Dendritic cell treated with granulocyte-macrophage colony-stimulating factor and Interleukin-4, amounts not matched to agents 40 ng/mL and 50 ng/mL, for 4 days (primary cell): ENCODE measurements at regions not wholly inside any gene's neighbourhood (a gene's known extent, or its start where the extent isn't known, plus 50 kb on each side); places are given as distances from the start of the nearest gene placed in this dataset.
A peak's percentile ranks its signal among the peaks of the same experiment; 100 is the strongest.

ENCODE experiments used
- H3K27ac Mint-ChIP-seq: one replicate; pipeline ENCODE4 v1.8.0; 2022; ENCODE audit warnings: mild to moderate bottlenecking, mixed read lengths
- H3K27me3 Mint-ChIP-seq: one replicate; pipeline ENCODE4 v1.8.0; 2022; ENCODE audit warnings: mild to moderate bottlenecking, mixed read lengths
- H3K36me3 Mint-ChIP-seq: one replicate; pipeline ENCODE4 v1.8.0; 2022; ENCODE audit warnings: low read depth, mixed read lengths
- H3K4me1 Mint-ChIP-seq: one replicate; pipeline ENCODE4 v1.8.0; 2022; ENCODE audit warnings: low read depth, mixed read lengths
- H3K4me3 Mint-ChIP-seq: one replicate; pipeline ENCODE4 v1.8.0; 2022; ENCODE audit warnings: mild to moderate bottlenecking, moderate library complexity, mixed read lengths
- H3K9me3 Mint-ChIP-seq: one replicate; pipeline ENCODE4 v1.8.0; 2022; ENCODE audit warnings: mixed read lengths
- intact Hi-C: fragments of 100-400 bp; cut with micrococcal nuclease; formaldehyde crosslinking; loops from one replicate; pipeline ENCODE4 v1.15.0; 2022

DNA sequence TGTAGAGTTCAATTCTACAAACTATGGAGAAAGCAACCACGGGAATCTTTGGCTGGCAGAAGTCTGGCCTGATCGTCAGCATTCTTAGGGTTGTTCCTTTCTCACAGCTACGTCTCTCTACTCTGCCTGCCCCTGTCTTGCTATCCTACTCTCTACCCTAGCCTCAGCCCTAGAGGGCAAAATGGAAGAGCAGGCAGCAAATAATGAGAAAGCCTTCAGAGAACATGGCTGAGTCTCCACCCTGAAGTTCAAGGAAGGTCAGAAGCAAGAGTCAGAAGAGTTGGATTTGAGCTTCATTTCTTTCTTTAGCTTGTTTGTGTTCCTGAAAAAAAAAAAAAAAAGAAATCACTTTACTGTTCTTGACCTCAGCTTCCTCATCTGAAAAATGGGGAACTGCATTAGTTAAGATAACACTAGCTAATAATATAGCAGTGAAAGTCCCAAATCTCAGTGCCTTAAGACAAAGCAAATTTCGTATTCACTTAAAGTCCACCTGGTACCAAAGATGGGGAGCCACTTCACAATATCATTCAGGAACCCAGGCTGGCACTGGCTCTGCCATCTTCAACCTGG, 50.2 kb upstream of the CCND2 start:
- H3K27me3 Mint-ChIP-seq: peaks cover 84% of the 10 kb centered on the region
- no peak overlapping the region for H3K4me3 Mint-ChIP-seq
- H3K4me1 Mint-ChIP-seq: peaks cover 45% of the 10 kb centered on the region
- no peaks in the 10 kb centered on the region for H3K9me3 Mint-ChIP-seq
- intact Hi-C loops: loop anchor here (1.0 kb wide), 1 partner anchor 8 kb away; no protein-coding TSS in a partner anchor
- no peaks in the 10 kb centered on the region for H3K36me3 Mint-ChIP-seq
- H3K27ac Mint-ChIP-seq: no peak overlapping the region

DNA sequence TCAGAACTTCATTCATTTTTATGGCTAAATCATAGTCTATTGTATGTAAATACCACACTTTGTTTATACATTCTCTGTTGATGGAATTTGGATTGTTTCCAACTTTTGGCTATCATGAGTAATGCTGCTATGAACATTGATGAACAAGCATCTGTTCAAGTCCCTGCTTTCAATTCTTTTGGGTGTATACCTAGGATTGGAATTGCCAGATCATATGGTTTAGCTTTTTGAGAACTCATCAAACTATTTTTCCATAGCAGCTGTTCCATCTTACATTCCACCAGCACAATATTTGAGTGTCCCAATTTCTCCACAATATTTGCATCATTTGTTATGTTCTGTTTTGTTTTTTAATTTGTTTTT, 52.3 kb upstream of the CCND2 start:
- Mint-ChIP-seq H3K27ac (no peak overlapping the region), H3K27me3 (peaks cover 81% of the 10 kb centered on the region), H3K36me3 (no peaks in the 10 kb centered on the region), H3K4me1 (peaks cover 53% of the 10 kb centered on the region), H3K9me3 (no peaks in the 10 kb centered on the region), H3K4me3 (no peak overlapping the region)
- intact Hi-C loops: no loop called here

DNA sequence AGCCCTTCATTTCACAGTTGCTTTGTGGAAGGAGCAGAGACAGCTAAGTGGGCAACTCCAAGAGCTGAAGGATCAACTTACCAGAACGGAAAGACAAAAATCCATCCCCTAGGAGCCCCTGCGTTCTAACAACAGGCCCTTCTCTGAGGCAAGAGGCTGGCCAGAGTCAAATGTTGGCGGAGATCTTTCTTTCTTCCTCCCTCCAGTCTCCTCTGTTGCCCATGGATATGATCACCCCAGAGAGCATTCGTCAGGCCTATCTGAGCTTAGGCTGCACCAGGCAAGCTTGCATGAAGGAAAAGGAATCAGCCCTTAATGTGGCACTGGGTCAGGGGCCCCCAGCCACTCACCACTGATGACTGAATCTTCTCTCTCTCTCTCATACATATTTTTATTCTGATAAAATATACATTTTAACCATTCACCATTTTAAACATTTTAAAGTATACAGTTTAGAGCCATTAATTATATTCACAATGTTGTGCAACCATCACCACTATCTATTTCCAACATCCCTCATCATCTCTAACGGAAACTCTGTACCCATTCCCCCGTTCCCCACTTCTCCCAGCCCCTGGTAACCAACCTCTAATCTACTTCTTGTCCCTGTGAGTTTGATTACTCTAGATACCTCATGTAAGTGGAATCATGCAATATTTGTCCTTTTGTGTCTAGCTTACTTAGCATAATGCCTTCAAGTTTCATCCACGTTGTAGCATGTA, 52.9 kb upstream of the CCND2 start:
- H3K4me3 Mint-ChIP-seq: no peak overlapping the region
- H3K9me3 Mint-ChIP-seq: no peaks in the 10 kb centered on the region
- peaks cover 80% of the 10 kb centered on the region for H3K27me3 Mint-ChIP-seq
- intact Hi-C loops: no loop called here
- H3K27ac Mint-ChIP-seq: no peak overlapping the region
- peaks cover 54% of the 10 kb centered on the region for H3K4me1 Mint-ChIP-seq
- no peaks in the 10 kb centered on the region for H3K36me3 Mint-ChIP-seq

DNA sequence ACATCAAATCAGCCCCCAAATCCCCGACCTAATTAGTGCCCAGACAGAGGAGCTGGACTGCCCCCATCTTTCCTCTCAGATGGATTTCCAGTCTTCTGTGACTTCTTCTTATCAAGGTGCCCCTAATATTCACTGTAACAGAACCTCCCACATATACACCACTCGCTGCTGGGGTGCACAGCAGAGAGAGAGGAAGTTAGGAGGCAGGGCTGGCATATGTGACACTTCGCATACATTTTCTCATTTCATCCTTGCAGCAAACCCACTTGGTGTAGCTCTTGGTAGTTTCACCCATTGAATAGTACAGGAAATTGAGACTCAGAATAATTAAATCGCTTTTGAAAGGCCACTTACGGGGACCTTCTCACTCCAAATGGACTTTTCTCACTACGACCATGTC, 56.5 kb upstream of the CCND2 start:
- peaks cover 87% of the 10 kb centered on the region for H3K27me3 Mint-ChIP-seq
- no peak overlapping the region for H3K4me3 Mint-ChIP-seq
- H3K4me1 Mint-ChIP-seq: peaks cover 64% of the 10 kb centered on the region
- H3K36me3 Mint-ChIP-seq: no peaks in the 10 kb centered on the region
- intact Hi-C loops: loop anchor here (5.0 to 10.0 kb wide), 2 partner anchors 62 to 110 kb away; no protein-coding TSS in a partner anchor
- no peak overlapping the region for H3K27ac Mint-ChIP-seq
- H3K9me3 Mint-ChIP-seq: no peaks in the 10 kb centered on the region

DNA sequence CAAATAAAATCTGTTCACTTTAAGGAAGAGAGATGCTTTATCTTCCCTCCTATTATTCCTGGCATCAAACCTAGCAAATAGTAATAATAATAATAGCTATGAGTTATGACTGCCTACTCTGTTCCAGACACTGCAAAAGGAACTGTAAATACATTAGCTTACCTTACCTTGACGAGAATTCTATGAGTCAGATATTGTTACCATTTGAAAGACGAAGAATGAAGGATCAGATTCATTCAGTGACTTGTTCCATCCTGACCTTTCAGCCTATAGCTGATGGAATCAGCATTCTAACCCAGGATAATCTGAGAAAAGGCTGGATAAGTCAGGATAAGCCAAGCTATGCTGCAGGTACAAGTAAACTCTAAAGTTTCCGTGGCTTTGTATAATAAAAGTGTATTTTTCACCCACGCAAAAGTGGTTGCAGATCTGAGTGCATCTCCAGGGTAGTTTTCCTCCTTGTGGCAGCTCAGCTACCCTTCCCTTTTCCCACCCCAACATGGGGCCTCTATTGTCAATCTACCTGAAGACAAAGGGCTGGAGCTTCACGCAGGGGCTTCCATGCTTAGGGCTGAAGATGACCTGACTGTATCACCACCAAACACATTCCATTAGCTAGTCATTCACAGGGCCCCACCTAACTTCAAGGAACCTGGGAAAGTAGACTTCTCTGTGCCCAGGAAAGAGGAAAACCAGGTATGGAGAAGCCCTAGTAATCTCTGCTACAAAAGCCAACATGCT, 57.2 kb upstream of the CCND2 start:
- intact Hi-C loops: loop anchor here (5.0 to 10.0 kb wide), 2 partner anchors 62 to 109 kb away; no protein-coding TSS in a partner anchor

DNA sequence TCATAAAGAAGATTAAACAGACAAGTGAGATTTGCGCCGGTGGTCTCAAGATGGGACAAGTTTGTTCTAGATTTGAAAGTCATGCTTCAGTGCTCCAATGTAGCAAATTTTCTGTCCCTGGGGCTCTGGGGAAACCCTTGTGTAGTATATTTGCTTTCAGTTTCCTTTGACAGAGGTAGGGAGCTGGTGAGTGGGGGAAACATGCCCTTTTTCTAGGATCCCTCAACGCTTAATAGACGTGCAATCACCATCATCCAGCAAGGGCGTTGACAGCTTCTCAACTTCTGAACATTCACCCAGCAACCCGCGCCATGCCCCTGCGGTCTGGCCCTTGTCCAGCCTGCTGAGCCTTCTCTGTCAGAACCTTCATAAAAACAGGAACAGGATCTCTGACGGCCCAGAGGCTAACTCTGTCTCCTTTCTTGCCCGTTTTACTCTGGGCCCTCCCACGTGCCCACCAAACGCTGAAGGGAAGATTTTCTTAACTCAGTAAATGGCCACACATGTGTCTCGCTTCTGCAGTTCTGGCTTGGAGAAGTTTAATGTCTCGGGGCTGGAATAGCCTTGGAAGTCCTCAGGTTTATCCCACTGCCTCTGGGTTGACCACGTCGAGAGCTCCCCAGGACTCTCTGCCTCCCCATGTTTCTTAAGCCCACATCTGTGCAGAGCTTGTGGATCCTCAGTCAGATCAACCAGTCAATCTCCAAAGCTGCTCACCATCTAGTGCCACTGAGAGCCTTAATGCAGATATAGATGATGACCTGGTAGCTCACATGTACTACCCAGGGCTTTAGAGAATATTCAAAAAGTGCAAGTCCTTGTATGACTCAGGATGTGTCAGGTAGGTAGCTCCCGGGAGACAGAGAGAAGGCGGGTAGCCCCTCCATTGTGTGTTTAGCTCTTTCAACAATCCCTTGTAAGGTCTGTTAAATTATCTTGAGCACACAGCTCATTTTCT, 58.1 kb upstream of the CCND2 start:
- intact Hi-C loops: loop anchor here (1.0 to 10.0 kb wide), 4 partner anchors 8 to 108 kb away; no protein-coding TSS in a partner anchor
- peaks cover 56% of the 10 kb centered on the region for H3K4me1 Mint-ChIP-seq
- no peaks in the 10 kb centered on the region for H3K36me3 Mint-ChIP-seq

More for the DNA sequence above, 57.2 kb upstream of the CCND2 start:
- Mint-ChIP-seq H3K27ac (no peak overlapping the region), H3K4me3 (no peak overlapping the region), H3K36me3 (no peaks in the 10 kb centered on the region), H3K27me3 (peaks cover 88% of the 10 kb centered on the region), H3K4me1 (peaks cover 64% of the 10 kb centered on the region), H3K9me3 (no peaks in the 10 kb centered on the region)

DNA sequence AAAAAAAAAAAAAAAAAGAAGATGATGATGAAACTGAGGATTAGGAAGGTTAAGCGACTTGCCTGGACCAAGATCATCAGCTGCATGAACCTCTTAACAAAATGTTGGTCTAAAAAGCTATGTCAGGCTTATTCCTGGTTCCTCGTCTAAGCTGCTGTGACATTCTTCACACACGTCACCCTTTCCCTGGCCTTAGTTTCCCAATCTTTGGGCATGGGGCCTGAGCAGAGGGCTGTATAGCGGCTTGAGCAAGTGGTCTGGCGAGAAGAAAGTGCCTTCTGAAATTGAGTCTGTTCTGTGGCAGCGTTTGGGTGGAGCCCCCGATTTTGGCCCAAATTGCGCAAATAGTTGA, 58.7 kb upstream of the CCND2 start:
- peaks cover 50% of the 10 kb centered on the region for H3K4me1 Mint-ChIP-seq
- H3K9me3 Mint-ChIP-seq: no peaks in the 10 kb centered on the region
- H3K27ac Mint-ChIP-seq: peak overlapping the region; percentile 76
- peak overlapping the region; percentile 14 for H3K4me3 Mint-ChIP-seq
- intact Hi-C loops: loop anchor here (1.0 to 10.0 kb wide), 4 partner anchors 8 to 108 kb away; no protein-coding TSS in a partner anchor
- H3K27me3 Mint-ChIP-seq: peaks cover 83% of the 10 kb centered on the region
- H3K36me3 Mint-ChIP-seq: no peaks in the 10 kb centered on the region

More for the DNA sequence above, 58.1 kb upstream of the CCND2 start:
- peak overlapping the region; percentile 76 for H3K27ac Mint-ChIP-seq
- H3K4me3 Mint-ChIP-seq: peak overlapping the region; percentile 14
- H3K9me3 Mint-ChIP-seq: no peaks in the 10 kb centered on the region
- peaks cover 86% of the 10 kb centered on the region for H3K27me3 Mint-ChIP-seq

DNA sequence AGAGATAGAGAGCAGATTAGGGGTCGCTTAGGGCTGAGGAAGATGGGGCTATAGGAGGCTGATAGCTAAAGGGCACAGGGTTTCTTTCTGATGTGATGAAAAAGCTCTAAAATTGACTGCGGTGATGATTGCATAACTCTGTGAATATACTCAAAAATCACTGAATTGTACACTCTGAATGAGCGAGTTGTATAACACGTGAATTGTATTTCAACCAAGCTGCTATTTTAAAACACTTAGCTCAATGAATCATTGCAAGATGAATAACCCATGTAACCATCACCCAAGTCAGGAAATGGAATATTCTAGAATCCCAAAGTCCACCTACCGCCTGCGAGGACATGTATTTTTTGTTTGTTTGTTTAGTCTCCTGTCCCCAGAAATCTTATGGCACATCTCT, 60.1 kb upstream of the CCND2 start:
- Mint-ChIP-seq H3K9me3 (no peaks in the 10 kb centered on the region), H3K4me3 (no peak overlapping the region), H3K27ac (no peak overlapping the region), H3K4me1 (peaks cover 53% of the 10 kb centered on the region), H3K27me3 (peaks cover 80% of the 10 kb centered on the region), H3K36me3 (no peaks in the 10 kb centered on the region)
- intact Hi-C loops: loop anchor here (10.0 kb wide), 1 partner anchor 59 kb away; no protein-coding TSS in a partner anchor

DNA sequence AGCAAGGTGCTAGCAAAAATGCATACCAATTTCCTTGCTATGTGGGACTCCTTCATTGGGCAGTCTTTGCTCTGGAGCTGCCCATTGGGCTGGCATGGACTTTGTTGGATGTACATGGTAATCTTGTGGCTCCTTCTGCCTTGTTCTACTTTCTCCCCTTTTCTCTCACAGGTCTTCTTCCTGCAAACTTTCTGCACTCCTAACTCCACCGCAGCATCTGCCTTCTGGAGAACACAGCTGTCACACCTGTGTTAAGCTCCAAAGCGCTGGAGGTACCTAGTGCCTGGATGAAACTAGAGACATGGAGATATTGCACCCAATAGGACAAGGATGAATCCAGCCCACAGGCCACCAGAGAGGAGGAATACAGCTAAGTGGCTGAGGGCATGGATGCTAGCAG, 60.7 kb upstream of the CCND2 start:
- Mint-ChIP-seq H3K27me3 (peaks cover 79% of the 10 kb centered on the region), H3K27ac (no peak overlapping the region), H3K9me3 (no peaks in the 10 kb centered on the region), H3K36me3 (no peaks in the 10 kb centered on the region), H3K4me1 (peaks cover 53% of the 10 kb centered on the region), H3K4me3 (no peak overlapping the region)
- intact Hi-C loops: loop anchor here (10.0 kb wide), 1 partner anchor 58 kb away; no protein-coding TSS in a partner anchor

DNA sequence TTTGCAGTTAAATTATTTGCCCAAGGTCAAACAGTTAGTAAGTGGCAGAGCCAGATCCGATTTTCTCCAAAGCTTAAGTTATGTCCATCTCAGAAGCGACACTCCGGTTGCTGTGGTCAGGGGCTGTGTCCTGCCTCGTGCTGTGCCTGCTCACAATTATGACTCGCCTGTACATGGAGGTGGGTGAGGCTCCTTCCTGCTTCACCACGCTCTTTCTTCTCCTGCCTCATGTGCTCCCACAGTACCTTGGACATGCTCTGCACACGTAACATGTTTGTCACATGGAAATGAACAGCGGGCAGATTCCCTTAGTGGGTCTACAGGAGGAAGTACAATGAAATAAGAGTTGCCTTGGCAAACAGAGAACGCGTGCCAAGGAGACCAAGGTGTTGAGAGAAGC, 62.2 kb upstream of the CCND2 start:
- no peak overlapping the region for H3K4me3 Mint-ChIP-seq
- H3K27ac Mint-ChIP-seq: no peak overlapping the region
- H3K27me3 Mint-ChIP-seq: peaks cover 71% of the 10 kb centered on the region
- H3K36me3 Mint-ChIP-seq: no peaks in the 10 kb centered on the region
- peaks cover 40% of the 10 kb centered on the region for H3K4me1 Mint-ChIP-seq
- H3K9me3 Mint-ChIP-seq: no peaks in the 10 kb centered on the region
- intact Hi-C loops: loop anchor here (10.0 kb wide), 1 partner anchor 57 kb away; no protein-coding TSS in a partner anchor

DNA sequence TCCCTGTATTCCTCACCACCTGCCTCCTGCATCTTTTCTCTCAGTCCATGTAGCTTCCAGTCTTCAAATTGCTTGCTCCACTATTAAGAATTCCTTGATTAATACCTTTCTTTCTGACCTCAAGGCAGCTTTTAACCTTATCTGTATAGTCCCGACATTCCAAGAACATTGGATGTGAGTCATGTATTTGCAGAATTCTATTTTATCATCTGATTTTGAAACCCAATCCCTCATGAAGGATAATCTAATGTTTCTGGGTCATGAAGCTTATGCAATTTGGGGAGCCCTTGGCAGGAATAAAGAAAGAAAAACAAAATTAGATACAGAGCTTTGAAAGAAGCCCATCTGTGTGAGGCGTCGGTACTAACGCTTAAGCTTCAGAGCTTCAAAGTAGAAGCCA, 63.4 kb upstream of the CCND2 start:
- no peaks in the 10 kb centered on the region for H3K9me3 Mint-ChIP-seq
- H3K27ac Mint-ChIP-seq: no peak overlapping the region
- peaks cover 29% of the 10 kb centered on the region for H3K4me1 Mint-ChIP-seq
- no peak overlapping the region for H3K4me3 Mint-ChIP-seq
- no peaks in the 10 kb centered on the region for H3K36me3 Mint-ChIP-seq
- intact Hi-C loops: loop anchor here (10.0 kb wide), 1 partner anchor 55 kb away; no protein-coding TSS in a partner anchor
- H3K27me3 Mint-ChIP-seq: peaks cover 67% of the 10 kb centered on the region

DNA sequence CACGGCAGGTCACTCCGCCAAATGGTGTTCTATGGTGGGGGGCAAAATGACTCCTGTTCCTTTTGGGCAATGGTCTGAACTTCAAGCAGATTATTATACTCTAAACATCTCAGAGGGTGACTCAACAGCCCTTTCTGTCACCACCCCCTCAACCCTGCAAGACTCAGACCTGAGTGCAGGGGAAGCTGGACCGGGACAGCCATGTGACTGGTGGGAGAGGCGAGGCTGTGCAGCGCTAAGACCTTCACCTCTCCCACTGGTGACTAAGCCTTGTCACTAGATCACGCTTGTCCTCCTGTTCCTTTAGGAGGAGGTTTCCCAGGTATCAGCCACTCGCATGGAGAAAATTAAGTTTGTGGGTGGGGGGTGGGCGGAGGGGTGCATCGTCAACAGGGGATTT, 67.1 kb upstream of the CCND2 start:
- Mint-ChIP-seq H3K4me3 (no peak overlapping the region), H3K27me3 (peaks cover 60% of the 10 kb centered on the region), H3K4me1 (peaks cover 32% of the 10 kb centered on the region), H3K36me3 (no peaks in the 10 kb centered on the region), H3K27ac (no peak overlapping the region), H3K9me3 (no peaks in the 10 kb centered on the region)
- intact Hi-C loops: no loop called here

DNA sequence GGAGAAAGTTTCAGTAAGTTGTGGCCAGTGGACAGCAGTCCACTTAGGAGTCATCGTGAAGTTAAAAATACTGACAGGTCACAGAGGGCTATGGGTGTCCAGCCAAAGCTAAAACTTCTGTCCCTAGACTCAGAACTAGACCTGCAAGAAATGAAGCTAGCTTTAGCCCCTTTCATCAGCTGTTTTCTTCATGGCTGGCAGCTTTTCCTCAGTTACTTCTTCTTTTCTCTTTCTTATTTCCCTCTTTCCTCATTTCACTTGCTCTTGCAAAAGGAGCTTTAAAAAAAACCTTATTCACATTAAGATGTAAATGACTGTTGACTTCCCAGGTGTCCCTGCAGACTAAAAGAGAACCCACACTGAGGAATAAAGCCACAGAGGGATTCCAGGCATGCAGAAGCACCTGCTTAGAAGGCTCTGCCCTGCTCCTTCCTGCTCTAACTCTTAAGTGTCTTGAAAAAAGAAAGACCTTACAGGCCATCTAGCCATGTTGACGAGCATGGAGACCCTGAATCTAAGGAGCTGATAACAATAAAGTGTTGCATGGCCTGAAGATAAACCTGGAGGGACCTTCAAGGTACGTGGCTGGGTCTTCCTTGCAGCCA, 69.7 kb upstream of the CCND2 start:
- Mint-ChIP-seq H3K36me3 (no peaks in the 10 kb centered on the region), H3K27ac (no peak overlapping the region), H3K9me3 (no peaks in the 10 kb centered on the region), H3K27me3 (peaks cover 62% of the 10 kb centered on the region), H3K4me3 (no peak overlapping the region), H3K4me1 (peaks cover 30% of the 10 kb centered on the region)
- intact Hi-C loops: no loop called here
